Osteoblast (primary cell): ENCODE measurements at regions not wholly inside any gene's neighbourhood (a gene's known extent, or its start where the extent isn't known, plus 50 kb on each side); places are given as distances from the start of the nearest gene placed in this dataset.

Source experiments
- DNase-seq: peaks from one replicate; pipeline ENCODE4 v3.0.0; 2011; ENCODE audit warnings: low spot score, mixed read lengths; ENCODE audit not compliant: insufficient read length; ENCODE audit errors: missing footprints
- H2AFZ ChIP-seq: 2 replicates; pipeline ENCODE4 v1.6.0; 2011; ENCODE audit warnings: mild to moderate bottlenecking, low read length
- H3K27ac ChIP-seq: 2 replicates; pipeline ENCODE4 v1.5.1; 2011; ENCODE audit warnings: mild to moderate bottlenecking, low read depth, low read length, moderate library complexity
- H3K27me3 ChIP-seq: 2 replicates; pipeline ENCODE4 v1.6.0; 2012; ENCODE audit warnings: mild to moderate bottlenecking, control low read depth, inconsistent platforms, low read length, moderate library complexity; ENCODE audit not compliant: insufficient read depth
- H3K36me3 ChIP-seq: 2 replicates; pipeline ENCODE4 v1.5.1; 2011; ENCODE audit warnings: mild to moderate bottlenecking, low read length, control low read depth, moderate library complexity; ENCODE audit not compliant: insufficient read depth
- H3K4me1 ChIP-seq: 2 replicates; pipeline ENCODE4 v1.5.1; 2011; ENCODE audit warnings: mild to moderate bottlenecking, low read length, control low read depth, moderate library complexity; ENCODE audit not compliant: insufficient read depth
- H3K4me2 ChIP-seq: 2 replicates; pipeline ENCODE4 v1.6.0; 2011; ENCODE audit warnings: mild to moderate bottlenecking, low read length; ENCODE audit not compliant: insufficient read depth
- H3K4me3 ChIP-seq: fragments of 200-600 bp; sonication (generic); 3 replicates; pipeline ENCODE4 v1.5.1; 2012; ENCODE audit warnings: mild to moderate bottlenecking, low read length, inconsistent platforms; ENCODE audit not compliant: insufficient read depth
- H3K79me2 ChIP-seq: 2 replicates; pipeline ENCODE4 v1.6.0; 2012; ENCODE audit warnings: mild to moderate bottlenecking, low read length, control low read depth, inconsistent platforms; ENCODE audit not compliant: insufficient read depth
- H3K9me3 ChIP-seq: 2 replicates; pipeline ENCODE4 v1.5.1; 2011; ENCODE audit warnings: low read depth, low read length, control low read depth
- H4K20me1 ChIP-seq: 2 replicates; pipeline ENCODE4 v1.6.0; 2012; ENCODE audit warnings: mild to moderate bottlenecking, low read length, control low read depth; ENCODE audit not compliant: insufficient read depth
- TF ChIP-seq, protein P1 (sequence below): IDR thresholded peaks from 2 replicates; pipeline ENCODE4 v1.5.1; 2011; ENCODE audit warnings: mild to moderate bottlenecking, low read depth, low read length, moderate library complexity; ENCODE audit errors: extremely low read depth

DNA sequence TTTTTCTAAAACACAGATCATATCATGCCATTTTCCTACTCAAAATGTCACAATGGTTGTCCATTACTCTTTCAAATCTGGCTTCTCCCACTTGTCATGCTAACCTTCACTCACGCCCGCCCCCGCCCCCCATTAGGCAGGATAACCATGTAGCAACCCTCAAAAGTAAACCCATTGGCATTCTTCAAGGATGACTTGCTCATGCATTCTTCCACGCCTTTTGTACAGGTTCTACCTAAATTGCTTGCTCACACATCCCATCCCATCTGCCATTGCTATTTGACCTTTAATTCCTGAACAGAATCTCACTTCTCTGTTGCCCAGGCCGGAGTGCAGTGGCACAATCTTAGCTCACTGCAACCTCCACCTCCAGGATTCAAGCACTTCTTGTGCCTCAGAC, 389.3 kb downstream of the MCTP2 start:
- peaks cover 3% of the 10 kb centered on the region for H3K9me3 ChIP-seq
- H4K20me1 ChIP-seq = no peaks in the 10 kb centered on the region
- H3K4me3 ChIP-seq = no peak overlapping the region
- no peak overlapping the region for H3K27ac ChIP-seq
- H2AFZ ChIP-seq = no peak overlapping the region
- H3K36me3 ChIP-seq = no peaks in the 10 kb centered on the region
- no peaks in the 10 kb centered on the region for H3K4me1 ChIP-seq
- H3K4me2 ChIP-seq = no peak overlapping the region
- no peaks in the 10 kb centered on the region for H3K79me2 ChIP-seq
- TF ChIP-seq, protein P1, sequence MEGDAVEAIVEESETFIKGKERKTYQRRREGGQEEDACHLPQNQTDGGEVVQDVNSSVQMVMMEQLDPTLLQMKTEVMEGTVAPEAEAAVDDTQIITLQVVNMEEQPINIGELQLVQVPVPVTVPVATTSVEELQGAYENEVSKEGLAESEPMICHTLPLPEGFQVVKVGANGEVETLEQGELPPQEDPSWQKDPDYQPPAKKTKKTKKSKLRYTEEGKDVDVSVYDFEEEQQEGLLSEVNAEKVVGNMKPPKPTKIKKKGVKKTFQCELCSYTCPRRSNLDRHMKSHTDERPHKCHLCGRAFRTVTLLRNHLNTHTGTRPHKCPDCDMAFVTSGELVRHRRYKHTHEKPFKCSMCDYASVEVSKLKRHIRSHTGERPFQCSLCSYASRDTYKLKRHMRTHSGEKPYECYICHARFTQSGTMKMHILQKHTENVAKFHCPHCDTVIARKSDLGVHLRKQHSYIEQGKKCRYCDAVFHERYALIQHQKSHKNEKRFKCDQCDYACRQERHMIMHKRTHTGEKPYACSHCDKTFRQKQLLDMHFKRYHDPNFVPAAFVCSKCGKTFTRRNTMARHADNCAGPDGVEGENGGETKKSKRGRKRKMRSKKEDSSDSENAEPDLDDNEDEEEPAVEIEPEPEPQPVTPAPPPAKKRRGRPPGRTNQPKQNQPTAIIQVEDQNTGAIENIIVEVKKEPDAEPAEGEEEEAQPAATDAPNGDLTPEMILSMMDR = no peak
- H3K27me3 ChIP-seq = no peaks in the 10 kb centered on the region
- DNase-seq = no peak

GRCh38 chr15:94621736-94622135, 390.4 kb downstream of the MCTP2 start:
- no peaks in the 10 kb centered on the region for H3K4me1 ChIP-seq
- no peak for DNase-seq
- H3K79me2 ChIP-seq = no peaks in the 10 kb centered on the region
- no peak overlapping the region for H3K4me3 ChIP-seq
- TF ChIP-seq, protein P1 = no peak
- H3K4me2 ChIP-seq = no peak overlapping the region
- no peaks in the 10 kb centered on the region for H4K20me1 ChIP-seq
- H3K27me3 ChIP-seq = no peaks in the 10 kb centered on the region
- no peak overlapping the region for H2AFZ ChIP-seq
- H3K27ac ChIP-seq = no peak overlapping the region
- no peaks in the 10 kb centered on the region for H3K36me3 ChIP-seq
- H3K9me3 ChIP-seq = peaks cover 3% of the 10 kb centered on the region

DNA sequence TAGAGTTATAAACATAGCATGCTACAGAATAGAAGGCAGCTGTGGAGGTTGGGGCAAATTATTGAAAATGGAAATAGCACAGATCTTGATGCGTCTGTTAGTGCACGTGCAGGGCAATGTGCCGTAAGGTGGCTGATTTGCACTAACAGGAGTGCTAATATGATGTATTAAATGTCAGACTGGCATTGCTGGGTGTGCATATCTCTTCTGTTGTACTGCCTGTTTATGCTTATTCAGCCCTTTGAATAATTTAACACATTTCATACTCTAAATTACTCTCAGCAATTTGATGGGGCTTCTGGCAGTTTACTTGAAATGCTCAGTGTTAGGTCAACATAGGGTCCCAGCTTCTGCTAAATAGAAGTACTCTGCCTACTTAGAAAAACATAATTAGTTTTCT, 395.6 kb downstream of the MCTP2 start:
- TF ChIP-seq, protein P1 = no peak
- peaks cover 3% of the 10 kb centered on the region for H3K9me3 ChIP-seq

GRCh38 chr15:94631608-94632007, 400.2 kb downstream of the MCTP2 start:
- H4K20me1 ChIP-seq = no peaks in the 10 kb centered on the region
- no peak overlapping the region for H3K4me2 ChIP-seq
- H3K4me1 ChIP-seq = no peaks in the 10 kb centered on the region
- no peak overlapping the region for H3K27ac ChIP-seq
- H3K9me3 ChIP-seq = no peaks in the 10 kb centered on the region
- no peaks in the 10 kb centered on the region for H3K27me3 ChIP-seq
- H3K36me3 ChIP-seq = no peaks in the 10 kb centered on the region
- H3K79me2 ChIP-seq = no peaks in the 10 kb centered on the region
- H3K4me3 ChIP-seq = no peak overlapping the region
- no peak for DNase-seq
- H2AFZ ChIP-seq = no peak overlapping the region
- TF ChIP-seq, protein P1 = no peak

More for the DNA sequence above, 395.6 kb downstream of the MCTP2 start:
- no peaks in the 10 kb centered on the region for H4K20me1 ChIP-seq
- H3K79me2 ChIP-seq = no peaks in the 10 kb centered on the region
- DNase-seq = no peak
- H3K4me3 ChIP-seq = no peak overlapping the region
- no peaks in the 10 kb centered on the region for H3K36me3 ChIP-seq
- no peak overlapping the region for H3K4me2 ChIP-seq
- H2AFZ ChIP-seq = no peak overlapping the region
- no peaks in the 10 kb centered on the region for H3K27me3 ChIP-seq
- H3K4me1 ChIP-seq = no peaks in the 10 kb centered on the region
- H3K27ac ChIP-seq = no peak overlapping the region
